ENCODE measurements at regions not wholly inside any gene's neighbourhood (a gene's known extent, or its start where the extent isn't known, plus 50 kb on each side); places are given as distances from the start of the nearest gene placed in this dataset.

GRCh38 chr18:47427923-47428637 is 176.6 kb upstream of the SKOR2 start:
- Histone ChIP-seq H3K9me2 (replicated peaks; ENCODE audit: insufficient read depth, low read length) (no peaks in the 10 kb centered on the region), H3K4me3 (ENCODE audit: low read length) (no peak overlapping the region), H3K27me3 (ENCODE audit: low read length) (no peaks in the 10 kb centered on the region), H3K79me2 (ENCODE audit: low read length) (no peaks in the 10 kb centered on the region), H2AFZ (ENCODE audit: low read length) (no peak overlapping the region), H3K27ac (ENCODE audit: low read length) (no peak overlapping the region), H4K20me1 (ENCODE audit: insufficient read depth, low read depth, low read length) (no peaks in the 10 kb centered on the region; the same call in 1 of the 2 replicates), H3K36me3 (ENCODE audit: insufficient read depth, low read length) (no peaks in the 10 kb centered on the region), H3K4me2 (ENCODE audit: low read depth, low read length, poor library complexity, severe bottlenecking) (no peak overlapping the region), H3K4me1 (ENCODE audit: low read length) (no peaks in the 10 kb centered on the region), H3K9me3 (ENCODE audit: low read length) (no peaks in the 10 kb centered on the region), H3K9ac (ENCODE audit: low read length) (no peak overlapping the region)
- DNase-seq: no peak

GRCh38 chr18:47427072-47427471 is 175.6 kb upstream of the SKOR2 start:
- Histone ChIP-seq H3K79me2 (ENCODE audit: low read length) (no peaks in the 10 kb centered on the region), H3K36me3 (ENCODE audit: insufficient read depth, low read length) (no peaks in the 10 kb centered on the region), H3K9me2 (replicated peaks; ENCODE audit: insufficient read depth, low read length) (no peaks in the 10 kb centered on the region), H3K27ac (ENCODE audit: low read length) (no peak overlapping the region), H3K9ac (ENCODE audit: low read length) (no peak overlapping the region), H4K20me1 (ENCODE audit: insufficient read depth, low read depth, low read length) (no peaks in the 10 kb centered on the region; the same call in 1 of the 2 replicates), H3K4me2 (ENCODE audit: low read depth, low read length, poor library complexity, severe bottlenecking) (no peak overlapping the region), H2AFZ (ENCODE audit: low read length) (no peak overlapping the region), H3K27me3 (ENCODE audit: low read length) (no peaks in the 10 kb centered on the region), H3K9me3 (ENCODE audit: low read length) (no peaks in the 10 kb centered on the region), H3K4me3 (ENCODE audit: low read length) (no peak overlapping the region), H3K4me1 (ENCODE audit: low read length) (no peaks in the 10 kb centered on the region)
- DNase-seq: no peak

GRCh38 chr18:47425365-47425764 is 173.9 kb upstream of the SKOR2 start:
- Histone ChIP-seq H3K4me3 (ENCODE audit: low read length) (no peak overlapping the region), H3K27me3 (ENCODE audit: low read length) (no peaks in the 10 kb centered on the region), H2AFZ (ENCODE audit: low read length) (no peak overlapping the region), H3K4me2 (ENCODE audit: low read depth, low read length, poor library complexity, severe bottlenecking) (no peak overlapping the region), H3K36me3 (ENCODE audit: insufficient read depth, low read length) (no peaks in the 10 kb centered on the region), H3K9me3 (ENCODE audit: low read length) (no peaks in the 10 kb centered on the region), H3K79me2 (ENCODE audit: low read length) (no peaks in the 10 kb centered on the region), H4K20me1 (ENCODE audit: insufficient read depth, low read depth, low read length) (no peaks in the 10 kb centered on the region; the same call in 1 of the 2 replicates), H3K9me2 (replicated peaks; ENCODE audit: insufficient read depth, low read length) (no peaks in the 10 kb centered on the region), H3K4me1 (ENCODE audit: low read length) (peaks cover 2% of the 10 kb centered on the region), H3K27ac (ENCODE audit: low read length) (no peak overlapping the region), H3K9ac (ENCODE audit: low read length) (no peak overlapping the region)
- DNase-seq: no peak

- peaks cover 10% of the 10 kb centered on the region for H3K4me1 ChIP-seq (ENCODE audit: low read length)
- H3K4me2 ChIP-seq (ENCODE audit: low read depth, low read length, poor library complexity, severe bottlenecking): no peak overlapping the region
- no peaks in the 10 kb centered on the region for H3K27me3 ChIP-seq (ENCODE audit: low read length)
- H2AFZ ChIP-seq (ENCODE audit: low read length): no peak overlapping the region
- DNase-seq: no peak
- no peaks in the 10 kb centered on the region for H3K79me2 ChIP-seq (ENCODE audit: low read length)
- no peaks in the 10 kb centered on the region for H3K9me2 ChIP-seq (replicated peaks; ENCODE audit: insufficient read depth, low read length)
- no peak overlapping the region for H3K27ac ChIP-seq (ENCODE audit: low read length)
- H3K9ac ChIP-seq (ENCODE audit: low read length): no peak overlapping the region
- no peak overlapping the region for H3K4me3 ChIP-seq (ENCODE audit: low read length)
- no peaks in the 10 kb centered on the region; the same call in 1 of the 2 replicates for H4K20me1 ChIP-seq (ENCODE audit: insufficient read depth, low read depth, low read length)
- H3K36me3 ChIP-seq (ENCODE audit: insufficient read depth, low read length): no peaks in the 10 kb centered on the region
- no peaks in the 10 kb centered on the region for H3K9me3 ChIP-seq (ENCODE audit: low read length)
Observed at GRCh38 chr18:47422524-47422923, 171.1 kb upstream of the SKOR2 start.

- Histone ChIP-seq H3K9ac (ENCODE audit: low read length) (no peak overlapping the region), H2AFZ (ENCODE audit: low read length) (no peak overlapping the region), H3K4me2 (ENCODE audit: low read depth, low read length, poor library complexity, severe bottlenecking) (peak overlapping the region; percentile 7), H3K9me2 (replicated peaks; ENCODE audit: insufficient read depth, low read length) (no peaks in the 10 kb centered on the region), H3K79me2 (ENCODE audit: low read length) (no peaks in the 10 kb centered on the region), H3K27ac (ENCODE audit: low read length) (no peak overlapping the region), H3K4me1 (ENCODE audit: low read length) (peaks cover 10% of the 10 kb centered on the region), H3K27me3 (ENCODE audit: low read length) (no peaks in the 10 kb centered on the region), H4K20me1 (ENCODE audit: insufficient read depth, low read depth, low read length) (no peaks in the 10 kb centered on the region), H3K9me3 (ENCODE audit: low read length) (no peaks in the 10 kb centered on the region), H3K4me3 (ENCODE audit: low read length) (no peak overlapping the region), H3K36me3 (ENCODE audit: insufficient read depth, low read length) (no peaks in the 10 kb centered on the region)
- peak; percentile 69 for DNase-seq
Observed at GRCh38 chr18:47420130-47420529, 168.7 kb upstream of the SKOR2 start.

- H3K79me2 ChIP-seq (ENCODE audit: low read length): no peaks in the 10 kb centered on the region
- H3K9me2 ChIP-seq (replicated peaks; ENCODE audit: insufficient read depth, low read length): no peaks in the 10 kb centered on the region
- H3K4me2 ChIP-seq (ENCODE audit: low read depth, low read length, poor library complexity, severe bottlenecking): no peak overlapping the region
- no peak for DNase-seq
- no peak overlapping the region for H3K4me3 ChIP-seq (ENCODE audit: low read length)
- H3K4me1 ChIP-seq (ENCODE audit: low read length): peaks cover 10% of the 10 kb centered on the region
- H3K9me3 ChIP-seq (ENCODE audit: low read length): no peaks in the 10 kb centered on the region
- no peaks in the 10 kb centered on the region for H3K27me3 ChIP-seq (ENCODE audit: low read length)
- no peak overlapping the region for H2AFZ ChIP-seq (ENCODE audit: low read length)
- no peak overlapping the region for H3K9ac ChIP-seq (ENCODE audit: low read length)
- no peaks in the 10 kb centered on the region for H3K36me3 ChIP-seq (ENCODE audit: insufficient read depth, low read length)
- H4K20me1 ChIP-seq (ENCODE audit: insufficient read depth, low read depth, low read length): no peaks in the 10 kb centered on the region
- no peak overlapping the region for H3K27ac ChIP-seq (ENCODE audit: low read length)
Observed at GRCh38 chr18:47418746-47419145, 167.3 kb upstream of the SKOR2 start.

- no peak for DNase-seq
- Histone ChIP-seq H4K20me1 (ENCODE audit: insufficient read depth, low read depth, low read length) (no peaks in the 10 kb centered on the region), H3K4me2 (ENCODE audit: low read depth, low read length, poor library complexity, severe bottlenecking) (no peak overlapping the region), H3K9me3 (ENCODE audit: low read length) (no peaks in the 10 kb centered on the region), H3K79me2 (ENCODE audit: low read length) (no peaks in the 10 kb centered on the region), H3K4me3 (ENCODE audit: low read length) (no peak overlapping the region), H3K4me1 (ENCODE audit: low read length) (peaks cover 10% of the 10 kb centered on the region), H3K9me2 (replicated peaks; ENCODE audit: insufficient read depth, low read length) (no peaks in the 10 kb centered on the region), H3K27me3 (ENCODE audit: low read length) (no peaks in the 10 kb centered on the region), H3K36me3 (ENCODE audit: insufficient read depth, low read length) (no peaks in the 10 kb centered on the region), H3K9ac (ENCODE audit: low read length) (no peak overlapping the region), H3K27ac (ENCODE audit: low read length) (no peak overlapping the region), H2AFZ (ENCODE audit: low read length) (no peak overlapping the region)
Observed at GRCh38 chr18:47417807-47418206, 166.3 kb upstream of the SKOR2 start.

- H4K20me1 ChIP-seq (ENCODE audit: insufficient read depth, low read depth, low read length): no peaks in the 10 kb centered on the region
- H3K4me1 ChIP-seq (ENCODE audit: low read length): peaks cover 10% of the 10 kb centered on the region
- no peaks in the 10 kb centered on the region for H3K9me2 ChIP-seq (replicated peaks; ENCODE audit: insufficient read depth, low read length)
- no peak for DNase-seq
- no peak overlapping the region for H3K4me2 ChIP-seq (ENCODE audit: low read depth, low read length, poor library complexity, severe bottlenecking)
- no peak overlapping the region for H2AFZ ChIP-seq (ENCODE audit: low read length)
- no peak overlapping the region for H3K27ac ChIP-seq (ENCODE audit: low read length)
- no peaks in the 10 kb centered on the region for H3K9me3 ChIP-seq (ENCODE audit: low read length)
- H3K9ac ChIP-seq (ENCODE audit: low read length): no peak overlapping the region
- H3K36me3 ChIP-seq (ENCODE audit: insufficient read depth, low read length): no peaks in the 10 kb centered on the region
- no peak overlapping the region for H3K4me3 ChIP-seq (ENCODE audit: low read length)
- no peaks in the 10 kb centered on the region for H3K79me2 ChIP-seq (ENCODE audit: low read length)
- H3K27me3 ChIP-seq (ENCODE audit: low read length): no peaks in the 10 kb centered on the region
Observed at GRCh38 chr18:47415881-47416280, 164.4 kb upstream of the SKOR2 start.
